Esophagus muscularis mucosa (tissue), 3 donors: ENCODE measurements at regions not wholly inside any gene's neighbourhood (a gene's known extent, or its start where the extent isn't known, plus 50 kb on each side); places are given as distances from the start of the nearest gene placed in this dataset.

Source experiments
- CTCF ChIP-seq, 3 experiments: fragments of 200-600 bp in 2 of 3; fragments of 450-650 bp in 1 of 3; sonication (generic) in 2 of 3; IDR thresholded peaks; one replicate each; pipeline ENCODE4 v1.5.1; 2017 to 2019; ENCODE audit warnings: antibody characterized with exemption in 3 of 3, mild to moderate bottlenecking in 2 of 3, moderate library complexity in 1 of 3
- POLR2A ChIP-seq: fragments of 450-650 bp; IDR thresholded peaks from one replicate; pipeline ENCODE4 v1.6.1; 2017; ENCODE audit warnings: antibody characterized with exemption, moderate library complexity, mild to moderate bottlenecking, low read depth
- POLR2AphosphoS5 ChIP-seq, 2 donors: sonication (generic); formaldehyde crosslinking; IDR thresholded peaks; one replicate each; pipeline ENCODE4 v1.6.1; 2017; ENCODE audit warnings: antibody characterized with exemption in 2 of 2

GRCh38 chr7:155889636-155890511 lies 77.6 kb upstream of the SHH start:
- no peak for TF ChIP-seq CTCF (IDR thresholded peaks at IDR 0.05)
- no peak for TF ChIP-seq POLR2A
- no peak for TF ChIP-seq POLR2AphosphoS5 (IDR thresholded peaks at IDR 0.05)
